ENCODE measurements at regions not wholly inside any gene's neighbourhood (a gene's known extent, or its start where the extent isn't known, plus 50 kb on each side); places are given as distances from the start of the nearest gene placed in this dataset.

DNA sequence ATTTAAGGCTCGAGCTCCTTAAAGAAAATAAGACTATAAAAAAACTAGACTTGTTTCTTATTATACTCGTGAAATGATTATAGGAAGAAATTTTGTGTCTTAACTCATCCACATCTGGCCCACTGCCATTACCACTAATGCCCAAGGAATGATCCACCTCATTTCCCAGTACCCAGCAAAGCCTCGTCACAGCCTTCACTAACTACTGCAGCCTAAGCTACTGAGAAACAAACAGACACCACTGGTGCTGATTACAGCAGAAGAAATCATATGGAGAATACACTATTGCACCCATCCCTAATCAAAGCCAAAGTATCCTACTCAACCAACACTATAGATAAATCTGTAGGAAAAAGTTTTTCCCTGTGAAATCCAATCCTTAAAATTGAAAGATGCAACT lies 205.3 kb upstream of the NAV3 start:
- Histone ChIP-seq H3K9me3 (replicated peaks) (no peaks in the 10 kb centered on the region), H3K27me3 (no peaks in the 10 kb centered on the region), H3K4me3 (no peak overlapping the region), H3K27ac (no peak overlapping the region), H3K4me1 (peaks cover 4% of the 10 kb centered on the region; the same call in 1 of the 2 replicates), H3K36me3 (no peaks in the 10 kb centered on the region)
- peak; percentile 23 to 29 for DNase-seq

GRCh38 chr12:77619425-77619824 lies 211.3 kb upstream of the NAV3 start:
- H3K27ac ChIP-seq = no peak overlapping the region
- no peak for DNase-seq
- H3K4me1 ChIP-seq = no peaks in the 10 kb centered on the region
- no peaks in the 10 kb centered on the region for H3K9me3 ChIP-seq (replicated peaks)
- H3K36me3 ChIP-seq = no peaks in the 10 kb centered on the region
- H3K4me3 ChIP-seq = no peak overlapping the region
- no peaks in the 10 kb centered on the region for H3K27me3 ChIP-seq

DNA sequence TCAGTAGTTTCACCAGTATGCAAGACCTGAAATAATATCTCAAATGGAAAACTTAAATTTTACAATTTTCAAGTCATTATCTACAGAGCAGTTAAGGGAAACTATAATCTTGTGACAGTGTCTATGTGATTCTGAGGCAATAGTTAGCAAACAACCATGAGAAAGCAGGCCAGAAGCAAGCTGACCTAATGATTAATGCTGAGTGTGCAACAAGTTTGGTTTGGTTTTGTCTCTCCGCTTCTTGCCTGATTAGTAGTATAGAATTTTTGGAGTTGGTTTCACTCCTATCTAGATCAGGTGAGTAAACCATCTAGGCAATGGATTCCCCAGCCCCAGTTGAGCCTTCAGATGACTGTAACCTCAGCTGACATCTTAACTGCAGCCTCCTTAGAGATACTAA lies 212.9 kb upstream of the NAV3 start:
- H3K27me3 ChIP-seq = no peaks in the 10 kb centered on the region
- H3K36me3 ChIP-seq = no peaks in the 10 kb centered on the region
- H3K4me1 ChIP-seq = no peaks in the 10 kb centered on the region
- no peak for DNase-seq
- no peak overlapping the region for H3K4me3 ChIP-seq
- no peak overlapping the region for H3K27ac ChIP-seq
- no peaks in the 10 kb centered on the region for H3K9me3 ChIP-seq (replicated peaks)

DNA sequence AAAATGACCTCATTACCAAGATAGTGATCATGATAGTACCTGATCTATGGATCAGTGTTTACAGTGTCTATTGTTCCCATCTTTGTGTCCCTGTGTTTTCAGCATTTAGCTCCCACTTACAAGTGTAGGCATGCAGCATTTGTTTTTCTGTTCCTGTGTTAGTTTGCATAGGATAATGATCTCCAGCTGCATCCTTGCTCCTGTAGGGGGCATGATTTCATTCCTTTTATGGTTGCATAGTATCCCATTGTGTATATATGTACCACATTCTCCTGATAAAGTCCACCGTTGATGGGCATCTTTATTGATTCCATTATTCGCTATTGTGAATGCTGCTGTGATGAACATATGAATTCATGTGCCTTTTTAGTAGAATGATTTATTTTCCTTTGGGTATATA lies 215.4 kb upstream of the NAV3 start:
- no peaks in the 10 kb centered on the region for H3K36me3 ChIP-seq
- H3K9me3 ChIP-seq (replicated peaks) = no peaks in the 10 kb centered on the region
- H3K4me1 ChIP-seq = peaks cover 2% of the 10 kb centered on the region; the same call in 1 of the 2 replicates
- no peak overlapping the region for H3K27ac ChIP-seq
- no peaks in the 10 kb centered on the region for H3K27me3 ChIP-seq
- DNase-seq = peak in 1 of 2 experiments; percentile 28
- H3K4me3 ChIP-seq = no peak overlapping the region

DNA sequence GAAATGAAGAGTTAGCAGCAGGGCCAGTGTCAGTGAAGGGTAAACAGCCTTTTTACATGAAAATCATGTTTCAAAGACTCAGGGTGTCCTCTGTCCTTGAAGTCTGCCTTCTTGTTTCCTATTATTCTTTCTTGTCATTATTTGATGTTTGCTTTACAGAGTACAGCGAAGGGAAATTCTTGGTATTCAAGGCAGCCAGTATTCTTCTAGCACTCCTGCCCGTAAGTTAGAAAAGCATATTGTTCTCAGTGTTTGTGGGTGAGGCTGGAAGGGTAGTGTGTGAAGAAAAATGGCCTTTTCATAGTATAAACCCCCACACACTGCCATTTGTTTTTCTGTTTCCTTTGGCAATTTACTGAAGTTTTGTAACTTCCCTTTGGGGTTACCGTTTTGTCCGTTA lies 217.3 kb upstream of the NAV3 start:
- Histone ChIP-seq H3K4me3 (no peak overlapping the region), H3K9me3 (replicated peaks) (no peaks in the 10 kb centered on the region)
- no peak for DNase-seq

DNA sequence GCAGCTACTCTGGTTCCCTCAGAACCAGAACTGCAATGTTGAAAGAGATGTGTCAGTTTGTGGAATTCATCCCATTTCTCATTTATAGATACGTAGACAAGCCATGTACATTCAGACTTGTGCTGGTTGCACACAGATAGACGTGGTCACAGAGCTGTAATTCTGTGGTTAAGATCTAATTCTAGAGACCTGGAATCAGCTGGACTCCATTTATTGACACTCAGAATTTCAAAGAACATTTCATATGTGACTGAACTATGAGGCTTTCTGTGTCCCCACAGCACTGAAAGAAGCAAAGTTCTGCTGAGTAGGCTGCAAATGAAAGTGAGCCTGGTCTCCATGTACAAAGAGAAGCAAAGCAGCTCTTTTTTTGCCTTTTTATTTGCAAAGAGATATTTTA lies 220.2 kb upstream of the NAV3 start:
- peaks cover 26% of the 10 kb centered on the region for H3K4me1 ChIP-seq
- H3K9me3 ChIP-seq (replicated peaks) = no peaks in the 10 kb centered on the region
- H3K36me3 ChIP-seq = no peaks in the 10 kb centered on the region
- DNase-seq = no peak
- no peak overlapping the region for H3K4me3 ChIP-seq
- no peaks in the 10 kb centered on the region for H3K27me3 ChIP-seq
- no peak overlapping the region for H3K27ac ChIP-seq

More for the DNA sequence above, 217.3 kb upstream of the NAV3 start:
- Histone ChIP-seq H3K36me3 (no peaks in the 10 kb centered on the region), H3K27me3 (no peaks in the 10 kb centered on the region), H3K4me1 (peaks cover 17% of the 10 kb centered on the region), H3K27ac (no peak overlapping the region)

DNA sequence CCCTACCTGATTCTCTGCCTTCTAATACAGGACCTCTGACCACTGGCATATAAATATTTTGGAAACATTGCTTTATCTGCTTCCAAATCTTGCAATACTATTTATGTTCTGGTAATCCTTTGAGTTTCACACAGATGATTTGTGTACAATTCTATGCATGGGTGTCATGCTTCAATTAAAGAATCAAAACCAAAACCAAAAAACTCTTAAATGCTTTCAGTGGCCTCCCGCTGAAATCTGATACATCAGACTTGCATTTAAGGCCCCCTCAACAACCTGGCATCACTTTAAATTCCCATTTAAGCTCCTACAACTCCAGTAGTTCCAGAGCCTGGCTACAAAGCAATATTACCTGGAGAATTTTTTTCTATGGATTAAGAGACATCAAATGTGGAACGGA lies 221.7 kb upstream of the NAV3 start:
- Histone ChIP-seq H3K4me3 (no peak overlapping the region), H3K4me1 (peaks cover 26% of the 10 kb centered on the region), H3K36me3 (no peaks in the 10 kb centered on the region), H3K27ac (peak overlapping the region; percentile 17; the same call in 1 of the 2 replicates), H3K27me3 (no peaks in the 10 kb centered on the region), H3K9me3 (replicated peaks) (no peaks in the 10 kb centered on the region)
- peak; percentile 7 to 45 for DNase-seq

DNA sequence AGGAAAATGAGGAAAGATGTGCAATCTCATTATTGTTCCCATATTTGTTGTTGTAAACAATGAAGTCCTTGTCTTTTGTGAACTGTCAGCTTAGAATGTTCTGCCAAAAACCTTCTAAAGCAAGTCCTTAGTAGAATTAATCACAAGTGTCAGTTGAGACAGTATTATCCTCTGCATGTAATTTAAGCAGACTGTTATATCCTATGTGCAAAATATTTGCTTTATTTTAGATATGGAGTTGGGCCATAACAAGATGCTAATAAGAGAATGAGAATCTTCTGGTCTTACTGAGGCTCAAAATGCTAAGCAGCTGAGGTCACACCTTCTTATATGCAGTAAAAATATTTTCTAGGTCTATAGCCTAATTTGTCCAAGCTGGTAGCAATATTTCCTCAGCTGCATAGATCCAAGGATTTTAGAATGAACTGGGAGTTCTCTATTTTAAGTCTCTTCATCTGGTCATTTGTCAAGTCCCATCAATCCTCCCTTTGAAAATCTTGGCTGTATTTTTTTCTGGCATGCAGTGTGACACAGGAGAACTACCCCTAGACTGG lies 222.3 kb upstream of the NAV3 start:
- peaks cover 26% of the 10 kb centered on the region for H3K4me1 ChIP-seq
- peak overlapping the region; percentile 20; the same call in 1 of the 2 replicates for H3K27ac ChIP-seq
- H3K36me3 ChIP-seq = no peaks in the 10 kb centered on the region
- peak; percentile 5 to 37 for DNase-seq
- H3K9me3 ChIP-seq (replicated peaks) = no peaks in the 10 kb centered on the region
- H3K4me3 ChIP-seq = no peak overlapping the region
- H3K27me3 ChIP-seq = no peaks in the 10 kb centered on the region

DNA sequence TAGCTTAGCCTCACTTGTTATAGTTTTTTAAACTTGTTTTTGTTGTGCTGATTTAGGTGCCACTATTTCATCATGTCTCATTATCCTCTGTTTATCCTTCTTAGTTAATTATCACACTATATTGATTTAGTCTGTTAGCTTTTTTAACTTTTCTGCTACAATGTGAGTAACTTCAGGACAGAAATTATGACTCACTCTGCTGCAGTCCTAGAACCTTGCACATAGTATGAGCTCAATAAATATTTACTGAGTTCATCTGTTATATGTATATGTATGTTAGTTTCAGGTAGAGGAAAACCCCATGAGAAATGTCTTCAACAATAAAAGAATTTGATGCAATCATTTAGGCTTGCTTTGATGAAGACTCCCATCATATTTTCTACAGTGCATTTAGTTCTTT lies 224.3 kb upstream of the NAV3 start:
- Histone ChIP-seq H3K27me3 (no peaks in the 10 kb centered on the region), H3K36me3 (no peaks in the 10 kb centered on the region), H3K9me3 (replicated peaks) (no peaks in the 10 kb centered on the region; the same call in 1 of the 2 replicates), H3K27ac (no peak overlapping the region), H3K4me3 (no peak overlapping the region), H3K4me1 (peaks cover 26% of the 10 kb centered on the region)
- DNase-seq = no peak

DNA sequence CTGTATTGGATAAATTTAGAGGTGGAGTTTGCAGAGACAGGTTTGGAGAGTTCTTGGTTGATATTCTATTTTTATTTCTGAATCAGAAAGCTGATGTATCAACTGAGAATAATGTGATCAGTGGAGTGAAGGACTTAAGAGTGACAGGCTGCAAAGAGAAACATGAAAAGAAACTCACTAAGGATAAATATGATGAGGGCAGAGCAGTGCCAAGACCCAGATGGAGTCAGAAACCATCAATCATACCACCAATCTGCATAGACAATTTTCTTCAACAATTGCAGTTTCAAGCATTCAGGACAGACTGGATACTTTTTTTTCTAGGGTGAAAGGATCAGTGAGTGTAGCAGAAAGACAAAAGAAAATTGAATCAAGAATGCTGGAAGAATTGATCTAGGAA lies 226.7 kb upstream of the NAV3 start:
- H3K27ac ChIP-seq = no peak overlapping the region
- no peak overlapping the region for H3K4me3 ChIP-seq
- no peaks in the 10 kb centered on the region for H3K36me3 ChIP-seq
- H3K27me3 ChIP-seq = no peaks in the 10 kb centered on the region
- no peak for DNase-seq
- H3K4me1 ChIP-seq = peaks cover 14% of the 10 kb centered on the region; the same call in 1 of the 2 replicates
- H3K9me3 ChIP-seq (replicated peaks) = no peaks in the 10 kb centered on the region; the same call in 1 of the 2 replicates

- Histone ChIP-seq H3K27ac (no peak overlapping the region), H3K27me3 (no peaks in the 10 kb centered on the region), H3K36me3 (no peaks in the 10 kb centered on the region), H3K4me1 (no peaks in the 10 kb centered on the region), H3K9me3 (replicated peaks) (no peaks in the 10 kb centered on the region; the same call in 1 of the 2 replicates), H3K4me3 (no peak overlapping the region)
- no peak for DNase-seq
Observed at GRCh38 chr12:77601069-77601468, 229.6 kb upstream of the NAV3 start.

- H3K4me1 ChIP-seq = no peaks in the 10 kb centered on the region
- H3K27me3 ChIP-seq = no peaks in the 10 kb centered on the region
- no peaks in the 10 kb centered on the region for H3K36me3 ChIP-seq
- H3K9me3 ChIP-seq (replicated peaks) = no peaks in the 10 kb centered on the region; the same call in 1 of the 2 replicates
- no peak overlapping the region for H3K27ac ChIP-seq
- H3K4me3 ChIP-seq = no peak overlapping the region
- DNase-seq = no peak
Observed at GRCh38 chr12:77600468-77600843, 230.2 kb upstream of the NAV3 start.

DNA sequence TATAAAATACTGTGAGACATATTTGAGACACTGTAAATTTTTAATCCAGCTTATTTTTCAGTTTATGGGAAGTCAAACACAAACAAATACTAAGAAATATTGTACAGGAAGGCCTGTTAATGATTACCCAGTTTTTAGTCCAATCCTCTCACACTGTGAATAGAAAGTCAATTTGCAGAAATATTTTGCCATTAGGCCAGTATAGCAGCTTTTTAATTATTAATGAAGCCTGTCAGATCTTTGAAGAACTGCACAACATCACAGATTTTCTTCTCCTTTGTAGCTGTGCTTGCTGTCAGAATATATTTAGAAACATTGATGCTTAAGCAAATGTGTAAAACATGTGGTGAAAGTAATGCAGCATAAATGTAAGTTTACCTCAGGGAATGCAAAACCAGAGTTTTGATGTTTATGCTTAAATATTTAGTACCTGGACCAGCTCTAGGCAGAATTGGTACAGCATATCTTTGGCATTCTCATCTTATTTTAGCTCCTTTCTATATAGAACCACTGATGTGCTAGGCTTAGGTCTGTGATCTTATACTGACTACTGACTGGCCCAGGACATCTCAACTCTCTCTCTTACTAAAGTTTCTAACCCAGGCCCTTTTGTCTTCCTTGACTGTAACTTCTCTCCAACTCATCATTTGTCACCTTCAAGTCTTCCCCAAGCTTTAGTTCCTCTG lies 230.8 kb upstream of the NAV3 start:
- no peaks in the 10 kb centered on the region for H3K27me3 ChIP-seq
- H3K36me3 ChIP-seq = no peaks in the 10 kb centered on the region
- H3K27ac ChIP-seq = no peak overlapping the region

DNA sequence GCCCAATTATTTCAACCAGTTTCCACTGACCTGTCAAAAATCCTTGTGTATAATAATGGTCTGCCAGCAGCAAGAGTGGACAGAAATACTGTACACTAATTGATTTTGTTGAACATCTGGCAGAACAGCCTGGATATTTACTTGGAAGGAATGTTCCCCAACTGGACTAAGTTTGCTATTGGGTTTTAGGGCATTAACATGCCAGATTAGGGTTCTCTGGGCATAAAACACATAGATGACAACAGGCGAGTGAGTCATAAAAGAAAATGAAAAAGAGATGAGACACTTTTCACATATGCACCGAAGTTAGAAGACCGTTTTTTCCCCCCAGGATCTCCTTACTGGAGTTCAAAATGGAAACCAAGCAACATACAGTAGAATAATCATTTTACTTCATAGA lies 236.3 kb upstream of the NAV3 start:
- Histone ChIP-seq H3K27ac (no peak overlapping the region), H3K4me3 (no peak overlapping the region), H3K4me1 (peaks cover 14% of the 10 kb centered on the region), H3K9me3 (replicated peaks) (no peaks in the 10 kb centered on the region; the same call in 1 of the 2 replicates), H3K27me3 (no peaks in the 10 kb centered on the region), H3K36me3 (no peaks in the 10 kb centered on the region)
- DNase-seq = no peak

More for the DNA sequence above, 230.8 kb upstream of the NAV3 start:
- H3K9me3 ChIP-seq (replicated peaks) = no peaks in the 10 kb centered on the region; the same call in 1 of the 2 replicates
- H3K4me3 ChIP-seq = no peak overlapping the region
- DNase-seq = no peak
- H3K4me1 ChIP-seq = no peaks in the 10 kb centered on the region

DNA sequence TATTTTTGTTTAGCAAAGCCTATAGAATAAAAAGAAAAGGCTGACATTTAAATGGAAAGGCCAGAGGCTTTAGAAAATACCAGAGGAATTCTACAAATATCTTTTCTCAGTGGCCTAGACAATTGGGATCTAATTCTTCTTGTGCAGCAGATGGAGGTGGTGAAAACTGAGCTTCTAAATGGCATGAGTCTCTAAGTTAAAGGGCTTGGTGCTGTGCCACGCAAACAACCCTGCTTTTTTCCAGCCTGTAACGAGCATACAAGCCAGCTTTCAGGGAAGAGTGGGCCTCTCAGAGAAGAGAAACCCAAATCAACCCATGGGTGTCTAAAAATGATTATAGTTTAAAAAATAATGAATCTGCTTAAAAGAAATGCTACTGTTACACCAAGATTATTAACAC lies 237.9 kb upstream of the NAV3 start:
- Histone ChIP-seq H3K27me3 (no peaks in the 10 kb centered on the region), H3K36me3 (no peaks in the 10 kb centered on the region), H3K9me3 (replicated peaks) (no peaks in the 10 kb centered on the region; the same call in 1 of the 2 replicates), H3K4me1 (peaks cover 14% of the 10 kb centered on the region), H3K27ac (peak overlapping the region; percentile 53), H3K4me3 (peak overlapping the region; percentile 40)
- peak in 1 of 2 experiments; percentile 35 for DNase-seq

Data from SJCRH30 (cell line).